GM12878 (cell line): ENCODE measurements at regions not wholly inside any gene's neighbourhood (a gene's known extent, or its start where the extent isn't known, plus 50 kb on each side); places are given as distances from the start of the nearest gene placed in this dataset.

ENCODE experiments used
- ATAC-seq: fragments of 200-7000 bp; cut with Tn5 transposase; 3 replicates; pipeline ENCODE4 v1.9.1; 2020; ENCODE audit warnings: mild to moderate bottlenecking, moderate library complexity
- BruUV-seq: library from RNA; stranded (reverse); fragments of 400-500 nt; replicated peaks from 2 replicates; lab custom pipeline; 2021; lab: Mats Ljungman, UMichigan
- CTCF ChIA-PET: fragments of 300-600 bp; sonication (Branson Sonifier 250); formaldehyde crosslinking; extraction: SDS; loops from one replicate; lab custom pipeline; 2021; ENCODE audit warnings: inconsistent platforms; lab: Yijun Ruan, JAX
- POLR2A ChIA-PET: fragments of 350-600 bp; formaldehyde crosslinking; extraction: SDS; loops from one replicate; lab custom pipeline; 2021; ENCODE audit warnings: inconsistent platforms; lab: Charles Lee
- RAD21 ChIA-PET: fragments of 300-600 bp; sonication (Branson Sonifier 250); formaldehyde crosslinking; loops from one replicate; lab custom pipeline; 2023; ENCODE audit warnings: antibody characterized with exemption; ENCODE audit not compliant: unreplicated experiment; lab: Charles Lee
- SMC1A ChIA-PET: fragments of 300-600 bp; sonication (Branson Sonifier 250); formaldehyde crosslinking; loops from one replicate; lab custom pipeline; 2023; ENCODE audit not compliant: unreplicated experiment, uncharacterized antibody; lab: Charles Lee
- DNase-seq: peaks from one replicate; pipeline ENCODE4 v3.0.0-alpha.2; 2011; ENCODE audit warnings: low read depth, low spot score
- FAIRE-seq: peaks from 3 replicates; lab custom pipeline; 2011; peaks lifted over from hg19 to GRCh38; lab: Jason Lieb, UNC
- H2AFZ ChIP-seq: 2 replicates; pipeline ENCODE4 v1.6.0; 2011; ENCODE audit warnings: low read depth, low read length, control low read depth; ENCODE audit not compliant: control insufficient read depth
- H3K27ac ChIP-seq: 2 replicates; pipeline ENCODE4 v1.5.1; 2011; ENCODE audit warnings: control low read depth; ENCODE audit not compliant: control insufficient read depth, insufficient read depth
- H3K27me3 ChIP-seq, 2 experiments: replicated peaks in 1 of 2; 2 replicates each; pipeline versions ENCODE4 v1.6.0 to v1.6.1; 2011; ENCODE audit warnings: low read length in 1 of 2; ENCODE audit not compliant: control insufficient read depth in 2 of 2, insufficient read depth in 2 of 2
- H3K36me3 ChIP-seq, 2 experiments: 2 replicates each; pipeline ENCODE4 v1.5.1; 2011; ENCODE audit warnings: low read length in 1 of 2; ENCODE audit not compliant: control insufficient read depth in 2 of 2, insufficient read depth in 2 of 2
- H3K4me1 ChIP-seq: 2 replicates; pipeline ENCODE4 v1.6.1; 2011; ENCODE audit warnings: mild to moderate bottlenecking, low read length, moderate library complexity, mixed read lengths; ENCODE audit not compliant: control insufficient read depth, insufficient read depth
- H3K4me2 ChIP-seq: 2 replicates; pipeline ENCODE4 v1.6.0; 2011; ENCODE audit warnings: control low read depth; ENCODE audit not compliant: control insufficient read depth, insufficient read depth
- H3K4me3 ChIP-seq: fragments of 200-600 bp; sonication (generic); 2 replicates; pipeline ENCODE4 v1.5.1; 2016
- H3K79me2 ChIP-seq: 2 replicates; pipeline ENCODE4 v1.6.0; 2011; ENCODE audit warnings: low read length; ENCODE audit not compliant: control insufficient read depth, insufficient read depth
- H3K9ac ChIP-seq: 2 replicates; pipeline ENCODE4 v1.8.0; 2011; ENCODE audit warnings: low read length, control low read depth, mixed read lengths; ENCODE audit not compliant: control insufficient read depth, insufficient read depth
- H3K9me3 ChIP-seq: replicated peaks from 3 replicates; pipeline ENCODE4 v1.5.1; 2011; ENCODE audit warnings: mild to moderate bottlenecking, low read length; ENCODE audit not compliant: control insufficient read depth, insufficient read depth
- H4K20me1 ChIP-seq: 2 replicates; pipeline ENCODE4 v1.6.0; 2011; ENCODE audit not compliant: control insufficient read depth, insufficient read depth
- BMI1 ChIP-seq: fragments of 450-650 bp; IDR thresholded peaks from 2 replicates; pipeline ENCODE4 v1.6.1; 2016; ENCODE audit warnings: mild to moderate bottlenecking, moderate library complexity, borderline replicate concordance
- CHD2 ChIP-seq: IDR thresholded peaks from 2 replicates; pipeline ENCODE4 v1.6.1; 2011; ENCODE audit warnings: low read depth, low read length, improper control_type of control experiment, borderline replicate concordance
- CREB1 ChIP-seq: IDR thresholded peaks from 2 replicates; pipeline ENCODE4 v1.6.1; 2012; ENCODE audit warnings: low read depth, mild to moderate bottlenecking, inconsistent platforms
- FOXK2 ChIP-seq: fragments of 450-650 bp; IDR thresholded peaks from 2 replicates; pipeline ENCODE4 v1.6.1; 2017; ENCODE audit warnings: mild to moderate bottlenecking, moderate library complexity
- IRF5 ChIP-seq: fragments of 450-650 bp; IDR thresholded peaks from 2 replicates; pipeline ENCODE4 v1.6.1; 2017; ENCODE audit warnings: borderline replicate concordance
- MTA2 ChIP-seq: fragments of 450-650 bp; IDR thresholded peaks from 2 replicates; pipeline ENCODE4 v1.6.1; 2016; ENCODE audit warnings: low read depth, mild to moderate bottlenecking, moderate library complexity
- NR2C1 ChIP-seq: fragments of 450-650 bp; IDR thresholded peaks from 2 replicates; pipeline ENCODE4 v1.6.1; 2017; ENCODE audit warnings: antibody characterized with exemption, mild to moderate bottlenecking, moderate library complexity
- POLR2AphosphoS2 ChIP-seq: IDR thresholded peaks from 2 replicates; pipeline ENCODE4 v1.6.1; 2011; ENCODE audit warnings: low read depth, mild to moderate bottlenecking, low read length, improper control_type of control experiment, moderate library complexity
- RBBP5 ChIP-seq: fragments of 200-600 bp; sonication (generic); conservative IDR thresholded peaks from 2 replicates; pipeline ENCODE4 v1.6.1; 2016
- SMC3 ChIP-seq: IDR thresholded peaks from 2 replicates; pipeline ENCODE4 v1.6.1; 2011; ENCODE audit warnings: low read length, improper control_type of control experiment, borderline replicate concordance
- SUPT20H ChIP-seq: IDR thresholded peaks from 2 replicates; pipeline ENCODE4 v1.6.1; 2011; ENCODE audit warnings: low read depth, mild to moderate bottlenecking, low read length, moderate library complexity, borderline replicate concordance; ENCODE audit not compliant: control insufficient read depth
- WRNIP1 ChIP-seq: IDR thresholded peaks from 2 replicates; pipeline ENCODE4 v1.6.1; 2011; ENCODE audit warnings: low read depth, low read length, improper control_type of control experiment, borderline replicate concordance
- ZBTB40 ChIP-seq: fragments of 450-650 bp; IDR thresholded peaks from 2 replicates; pipeline ENCODE4 v1.6.1; 2016; ENCODE audit warnings: mild to moderate bottlenecking, moderate library complexity, borderline replicate concordance
- ZNF24 ChIP-seq: fragments of 450-650 bp; IDR thresholded peaks from 2 replicates; pipeline ENCODE4 v1.6.1; 2017; ENCODE audit warnings: antibody characterized with exemption, mild to moderate bottlenecking
- WGBS: methylation state at CpG from one replicate; pipeline ENCODE4 v1.1.6; 2016; ENCODE audit warnings: low lambda C conversion rate; ENCODE audit not compliant: insufficient replicate concordance, insufficient coverage; ENCODE audit errors: missing lambda C conversion rate; 5-methylcytosine and 5-hydroxymethylcytosine counted together
- in situ Hi-C: fragments of 300-500 bp; cut with MboI; formaldehyde crosslinking; loops from 9 replicates; pipeline ENCODE4 v1.14.3; 2018; ENCODE audit warnings: mixed read lengths
- intact Hi-C: fragments of 100-400 bp; cut with micrococcal nuclease; formaldehyde crosslinking; loops from one replicate; pipeline ENCODE4 v1.14.2; 2022; ENCODE audit not compliant: unreplicated experiment

GRCh38 chr3:18789734-18790133 is 358.6 kb upstream of the KCNH8 start:
- POLR2A ChIA-PET, result no interaction called here
- intact Hi-C loops, result no loop called here
- no TSS peak for BruUV-seq
- no peaks in the 10 kb centered on the region for H3K79me2 ChIP-seq
- no peaks in the 10 kb centered on the region for H3K4me1 ChIP-seq
- CTCF ChIA-PET, result interaction anchor here (0.7 kb wide), 1 partner anchor 23 kb away, joined by 3 read pairs; no protein-coding TSS in a partner anchor
- WGBS, result 64% methylated on average over 1 of the region's 1 CpG
- H4K20me1 ChIP-seq, result no peaks in the 10 kb centered on the region
- no peak overlapping the region for H3K4me3 ChIP-seq
- H3K36me3 ChIP-seq, result no peaks in the 10 kb centered on the region
- H3K27me3 ChIP-seq, result no peaks in the 10 kb centered on the region
- H2AFZ ChIP-seq, result no peak overlapping the region
- TF ChIP-seq SMC3 (no peak), IRF5 (no peak), RBBP5 (no peak), FOXK2 (no peak), MTA2 (no peak), ZNF24 (no peak)
- DNase-seq (no peak), ATAC-seq (no peak), FAIRE-seq (no peak)
- no peak overlapping the region for H3K27ac ChIP-seq
- RAD21 ChIA-PET, result no interaction called here
- H3K9me3 ChIP-seq, result no peaks in the 10 kb centered on the region
- H3K4me2 ChIP-seq, result no peak overlapping the region
- H3K9ac ChIP-seq, result no peak overlapping the region
- in situ Hi-C loops, result no loop called here
- SMC1A ChIA-PET, result no interaction called here

- no peak overlapping the region for H3K9ac ChIP-seq
- ChIA-PET POLR2A (no interaction called here), SMC1A (interaction anchor here (1.0 kb wide), 1 partner anchor 10 kb away, joined by 3 read pairs; no protein-coding TSS in a partner anchor), RAD21 (no interaction called here), CTCF (no interaction called here)
- DNase-seq (no peak), ATAC-seq (no peak), FAIRE-seq (no peak)
- in situ Hi-C loops, result no loop called here
- no peak overlapping the region for H2AFZ ChIP-seq
- H3K27ac ChIP-seq, result no peak overlapping the region
- H3K79me2 ChIP-seq, result no peaks in the 10 kb centered on the region
- H3K27me3 ChIP-seq, result no peaks in the 10 kb centered on the region
- H3K36me3 ChIP-seq, result no peaks in the 10 kb centered on the region
- H3K4me3 ChIP-seq, result no peak overlapping the region
- intact Hi-C loops, result no loop called here
- H3K4me1 ChIP-seq, result no peaks in the 10 kb centered on the region
- no peaks in the 10 kb centered on the region for H3K9me3 ChIP-seq
- no peaks in the 10 kb centered on the region for H4K20me1 ChIP-seq
- BruUV-seq, result no TSS peak
- no peak overlapping the region for H3K4me2 ChIP-seq
- WGBS, result 26% methylated on average over 2 of the region's 2 CpGs
- TF ChIP-seq WRNIP1, result no peak
- TF ChIP-seq NR2C1, result no peak
- no peak for TF ChIP-seq POLR2AphosphoS2
- TF ChIP-seq CHD2, result no peak
- TF ChIP-seq BMI1, result no peak
- TF ChIP-seq ZBTB40, result no peak
- TF ChIP-seq CREB1, result no peak
- TF ChIP-seq SUPT20H, result no peak
These were observed 360.9 kb upstream of the KCNH8 start for GRCh38 chr3:18787441-18787840.
